ENCODE measurements at regions not wholly inside any gene's neighbourhood (a gene's known extent, or its start where the extent isn't known, plus 50 kb on each side); places are given as distances from the start of the nearest gene placed in this dataset.

DNA sequence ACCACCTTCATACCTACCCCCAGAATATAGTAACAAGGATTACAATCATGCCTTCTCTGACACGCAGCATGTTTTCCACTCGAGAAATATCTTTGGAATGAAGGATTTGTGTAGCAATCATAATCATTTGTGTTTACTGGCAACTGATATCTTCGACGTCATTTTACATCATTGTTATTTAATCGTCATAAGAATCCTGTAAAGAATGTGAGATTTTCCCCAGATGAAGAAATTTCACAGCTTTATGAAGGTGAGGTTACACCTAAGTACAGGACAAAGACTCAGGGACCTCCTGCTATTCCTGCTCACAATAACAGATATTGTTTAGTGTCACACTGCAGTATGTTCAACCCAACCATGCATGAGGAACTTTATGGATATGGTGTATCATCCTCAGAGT, 198.2 kb upstream of the LDB2 start:
- Histone ChIP-seq H3K4me1 (ENCODE audit: control extremely low read depth in 1 of 4, control insufficient read depth in 4 of 4, insufficient read depth in 4 of 4, low read length in 3 of 4) (no peaks in the 10 kb centered on the region), H3K27ac (ENCODE audit: insufficient read depth in 1 of 2, low read depth in 1 of 2, low read length in 2 of 2, poor library complexity in 1 of 2, severe bottlenecking in 2 of 2) (no peak overlapping the region), H3K4me3 (ENCODE audit: control insufficient read depth in 1 of 7, extremely low read depth in 1 of 7, insufficient read depth in 4 of 7, low read depth in 2 of 7, low read length in 6 of 7) (no peak overlapping the region), H3K27me3 (replicated peaks in 2 of 5; ENCODE audit: control insufficient read depth in 4 of 5, insufficient read depth in 5 of 5, low read length in 4 of 5) (peaks cover 0 to 5% (median 0%) of the 10 kb centered on the region in 5 experiments), H3K9me3 (ENCODE audit: control extremely low read depth in 1 of 5, control insufficient read depth in 4 of 5, insufficient read depth in 2 of 5, low read depth in 1 of 5, low read length in 4 of 5) (no peaks in the 10 kb centered on the region), H3K36me3 (ENCODE audit: control insufficient read depth in 4 of 4, insufficient read depth in 4 of 4, low read length in 3 of 4) (no peaks in the 10 kb centered on the region)
- 93% methylated on average over 3 of the region's 5 CpGs for WGBS (ENCODE audit: insufficient coverage)
- ChIA-PET CTCF (no interaction called here), POLR2A (no interaction called here)
- no peak for DNase-seq

DNA sequence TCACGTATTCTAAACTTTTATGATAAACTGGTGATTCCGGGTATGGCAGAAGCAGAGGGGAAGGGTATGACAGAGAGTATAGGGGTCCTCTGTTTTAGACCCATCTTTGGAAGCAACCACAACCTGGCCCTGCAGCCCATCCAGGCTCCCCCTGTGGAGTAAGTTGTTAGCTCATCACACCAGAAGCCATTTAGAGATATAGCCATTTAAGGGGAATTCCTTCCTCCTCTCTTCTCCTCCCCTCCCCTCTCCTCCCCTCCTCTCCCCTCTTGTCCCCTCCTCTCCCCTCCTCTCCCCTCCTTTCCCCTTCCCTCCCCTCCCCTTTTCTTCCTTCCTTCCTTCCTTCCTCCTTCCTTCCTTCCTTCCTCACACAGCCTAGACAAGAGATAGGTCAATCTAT, 197.3 kb upstream of the LDB2 start:
- Histone ChIP-seq H3K4me3 (ENCODE audit: control insufficient read depth in 1 of 7, extremely low read depth in 1 of 7, insufficient read depth in 4 of 7, low read depth in 2 of 7, low read length in 6 of 7) (no peak overlapping the region), H3K4me1 (ENCODE audit: control extremely low read depth in 1 of 4, control insufficient read depth in 4 of 4, insufficient read depth in 4 of 4, low read length in 3 of 4) (no peaks in the 10 kb centered on the region), H3K9me3 (ENCODE audit: control extremely low read depth in 1 of 5, control insufficient read depth in 4 of 5, insufficient read depth in 2 of 5, low read depth in 1 of 5, low read length in 4 of 5) (no peaks in the 10 kb centered on the region), H3K27ac (ENCODE audit: insufficient read depth in 1 of 2, low read depth in 1 of 2, low read length in 2 of 2, poor library complexity in 1 of 2, severe bottlenecking in 2 of 2) (no peak overlapping the region), H3K36me3 (ENCODE audit: control insufficient read depth in 4 of 4, insufficient read depth in 4 of 4, low read length in 3 of 4) (no peaks in the 10 kb centered on the region), H3K27me3 (replicated peaks in 2 of 5; ENCODE audit: control insufficient read depth in 4 of 5, insufficient read depth in 5 of 5, low read length in 4 of 5) (peaks cover 0 to 5% (median 0%) of the 10 kb centered on the region in 5 experiments)
- DNase-seq, result no peak
- ChIA-PET POLR2A (no interaction called here), CTCF (no interaction called here)
- 85% methylated on average over 2 of the region's 2 CpGs for WGBS (ENCODE audit: insufficient coverage)

DNA sequence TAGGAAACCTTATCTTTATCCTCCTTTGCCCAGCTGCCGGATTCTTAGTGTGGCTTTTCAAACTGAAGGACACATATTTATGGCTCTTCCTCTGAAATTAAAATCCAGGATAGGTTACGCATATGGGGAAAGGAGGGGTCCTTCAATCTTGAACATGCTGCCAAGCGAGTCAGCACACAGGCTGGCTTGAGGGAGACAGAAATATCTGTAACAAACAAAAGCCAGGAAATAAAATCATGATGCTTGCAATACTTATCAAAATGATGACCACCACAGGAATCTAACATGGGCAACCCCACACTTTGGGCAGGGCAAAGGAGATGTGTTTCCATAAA, 196.4 kb upstream of the LDB2 start:
- Histone ChIP-seq H3K36me3 (ENCODE audit: control insufficient read depth in 4 of 4, insufficient read depth in 4 of 4, low read length in 3 of 4) (no peaks in the 10 kb centered on the region), H3K27me3 (replicated peaks in 2 of 5; ENCODE audit: control insufficient read depth in 4 of 5, insufficient read depth in 5 of 5, low read length in 4 of 5) (peaks cover 0 to 5% (median 0%) of the 10 kb centered on the region in 5 experiments), H3K9me3 (ENCODE audit: control extremely low read depth in 1 of 5, control insufficient read depth in 4 of 5, insufficient read depth in 2 of 5, low read depth in 1 of 5, low read length in 4 of 5) (no peaks in the 10 kb centered on the region), H3K27ac (ENCODE audit: insufficient read depth in 1 of 2, low read depth in 1 of 2, low read length in 2 of 2, poor library complexity in 1 of 2, severe bottlenecking in 2 of 2) (no peak overlapping the region), H3K4me3 (ENCODE audit: control insufficient read depth in 1 of 7, extremely low read depth in 1 of 7, insufficient read depth in 4 of 7, low read depth in 2 of 7, low read length in 6 of 7) (no peak overlapping the region), H3K4me1 (ENCODE audit: control extremely low read depth in 1 of 4, control insufficient read depth in 4 of 4, insufficient read depth in 4 of 4, low read length in 3 of 4) (no peaks in the 10 kb centered on the region)
- ChIA-PET POLR2A (no interaction called here), CTCF (no interaction called here)
- DNase-seq, result no peak
- WGBS (ENCODE audit: insufficient coverage), result 26% methylated on average over 2 of the region's 3 CpGs

DNA sequence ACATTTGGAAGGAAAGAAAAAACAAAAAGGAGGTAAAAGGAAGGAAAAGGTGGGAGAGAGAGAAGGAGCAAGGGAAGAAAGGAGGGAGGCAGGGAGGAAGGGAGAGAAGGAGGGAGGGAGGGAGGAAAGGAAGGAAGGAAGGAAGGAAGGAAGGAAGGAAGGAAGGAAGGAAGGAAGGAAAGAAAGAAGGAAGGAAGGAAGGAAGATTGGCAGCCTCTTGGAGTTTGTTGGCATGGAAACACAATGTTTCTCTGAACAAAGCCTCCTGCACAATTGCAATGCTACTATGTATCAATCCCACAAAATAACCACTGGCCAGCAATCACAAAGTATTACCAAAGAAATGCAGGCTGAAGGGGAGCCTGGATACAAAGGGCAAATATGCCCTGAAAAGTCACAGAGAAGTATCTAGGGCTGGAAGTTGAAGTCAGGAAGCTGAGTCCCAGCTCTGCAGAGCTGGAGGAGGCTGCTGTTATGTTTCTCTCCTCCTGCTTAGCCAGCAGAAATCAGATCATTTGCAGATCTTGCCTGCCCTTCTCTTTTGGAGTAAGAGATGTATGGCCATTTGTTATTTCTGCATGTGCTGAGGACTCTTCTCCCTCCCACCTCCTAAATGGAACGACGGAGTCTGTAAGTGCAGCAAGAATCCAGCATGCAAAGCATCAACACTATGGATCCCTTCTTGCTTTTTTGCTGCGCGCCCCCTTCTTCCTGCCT, 195.9 kb upstream of the LDB2 start:
- Histone ChIP-seq H3K9me3 (ENCODE audit: control extremely low read depth in 1 of 5, control insufficient read depth in 4 of 5, insufficient read depth in 2 of 5, low read depth in 1 of 5, low read length in 4 of 5) (no peaks in the 10 kb centered on the region), H3K27me3 (replicated peaks in 2 of 5; ENCODE audit: control insufficient read depth in 4 of 5, insufficient read depth in 5 of 5, low read length in 4 of 5) (peaks cover 0 to 5% (median 0%) of the 10 kb centered on the region in 5 experiments), H3K4me1 (ENCODE audit: control extremely low read depth in 1 of 4, control insufficient read depth in 4 of 4, insufficient read depth in 4 of 4, low read length in 3 of 4) (no peaks in the 10 kb centered on the region), H3K27ac (ENCODE audit: insufficient read depth in 1 of 2, low read depth in 1 of 2, low read length in 2 of 2, poor library complexity in 1 of 2, severe bottlenecking in 2 of 2) (no peak overlapping the region), H3K4me3 (ENCODE audit: control insufficient read depth in 1 of 7, extremely low read depth in 1 of 7, insufficient read depth in 4 of 7, low read depth in 2 of 7, low read length in 6 of 7) (no peak overlapping the region), H3K36me3 (ENCODE audit: control insufficient read depth in 4 of 4, insufficient read depth in 4 of 4, low read length in 3 of 4) (no peaks in the 10 kb centered on the region)
- no peak for DNase-seq
- ChIA-PET CTCF (no interaction called here), POLR2A (no interaction called here)
- 3% methylated on average over 4 of the region's 4 CpGs for WGBS (ENCODE audit: insufficient coverage)

DNA sequence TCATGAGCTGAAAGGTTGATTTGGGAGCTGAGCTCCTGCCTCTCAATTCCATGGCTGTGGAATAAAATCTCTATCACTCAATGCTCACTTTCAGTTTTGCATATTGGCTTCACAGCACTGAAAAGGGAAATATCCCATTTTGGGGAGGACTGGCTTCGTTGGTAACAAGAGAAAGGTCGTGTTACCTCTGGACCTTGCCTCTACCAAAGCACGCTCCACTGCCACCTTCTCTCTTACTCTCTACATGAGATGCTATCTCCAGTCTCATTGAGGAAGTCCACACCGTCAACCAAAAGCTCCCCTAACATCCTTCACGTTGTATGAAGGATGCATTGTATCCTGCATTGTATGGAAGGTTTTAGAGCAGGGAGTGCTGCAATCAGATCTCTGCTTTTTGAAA, 195.0 kb upstream of the LDB2 start:
- WGBS (ENCODE audit: insufficient coverage), result no CpG with 5 or more reads among the region's 5 CpGs
- no peak overlapping the region for H3K27ac ChIP-seq (ENCODE audit: insufficient read depth in 1 of 2, low read depth in 1 of 2, low read length in 2 of 2, poor library complexity in 1 of 2, severe bottlenecking in 2 of 2)

DNA sequence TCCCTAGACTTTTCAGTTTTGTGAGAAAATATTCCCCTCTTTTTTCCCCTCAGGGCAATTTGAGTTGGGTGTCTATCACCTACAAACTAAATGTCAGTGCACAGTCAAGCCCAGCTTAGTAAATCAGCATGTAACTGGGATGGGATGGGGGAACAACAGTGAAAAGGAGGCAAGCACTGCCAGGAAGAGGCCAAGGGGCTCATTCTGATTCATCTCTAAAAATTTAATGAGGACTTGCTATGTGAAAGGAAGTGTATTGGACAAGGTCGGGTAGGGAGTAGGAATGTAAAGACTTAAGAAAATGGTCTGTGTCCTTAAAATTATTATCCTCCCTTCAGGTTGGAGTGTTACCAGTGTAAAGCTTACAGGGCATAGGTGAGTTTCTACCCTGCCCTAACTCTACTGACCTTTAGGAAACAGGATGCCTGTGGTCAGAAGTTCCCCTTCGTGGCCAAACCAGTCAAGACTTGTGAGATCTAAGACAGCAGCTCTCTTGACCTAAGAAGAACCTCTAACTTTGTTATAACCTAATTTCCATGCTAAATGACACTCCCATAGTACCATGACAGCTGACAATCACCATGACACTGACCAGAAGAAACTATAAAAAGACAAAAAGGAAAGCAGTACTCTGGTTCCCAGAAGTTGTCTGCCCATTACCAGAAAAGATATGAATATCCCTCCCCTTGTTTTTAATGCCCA, 194.4 kb upstream of the LDB2 start:
- no peak overlapping the region for H3K4me3 ChIP-seq (ENCODE audit: control insufficient read depth in 1 of 7, extremely low read depth in 1 of 7, insufficient read depth in 4 of 7, low read depth in 2 of 7, low read length in 6 of 7)
- H3K36me3 ChIP-seq (ENCODE audit: control insufficient read depth in 4 of 4, insufficient read depth in 4 of 4, low read length in 3 of 4), result no peaks in the 10 kb centered on the region
- H3K9me3 ChIP-seq (ENCODE audit: control extremely low read depth in 1 of 5, control insufficient read depth in 4 of 5, insufficient read depth in 2 of 5, low read depth in 1 of 5, low read length in 4 of 5), result no peaks in the 10 kb centered on the region
- 0% methylated on average over 1 of the region's 2 CpGs for WGBS (ENCODE audit: insufficient coverage)
- no peak for DNase-seq
- POLR2A ChIA-PET, result no interaction called here
- no peak overlapping the region for H3K27ac ChIP-seq (ENCODE audit: insufficient read depth in 1 of 2, low read depth in 1 of 2, low read length in 2 of 2, poor library complexity in 1 of 2, severe bottlenecking in 2 of 2)
- no peaks in the 10 kb centered on the region for H3K4me1 ChIP-seq (ENCODE audit: control extremely low read depth in 1 of 4, control insufficient read depth in 4 of 4, insufficient read depth in 4 of 4, low read length in 3 of 4)
- CTCF ChIA-PET, result no interaction called here
- H3K27me3 ChIP-seq (replicated peaks in 2 of 5; ENCODE audit: control insufficient read depth in 4 of 5, insufficient read depth in 5 of 5, low read length in 4 of 5), result peaks cover 0 to 5% (median 0%) of the 10 kb centered on the region in 5 experiments

More for the DNA sequence above, 195.0 kb upstream of the LDB2 start:
- Histone ChIP-seq H3K4me3 (ENCODE audit: control insufficient read depth in 1 of 7, extremely low read depth in 1 of 7, insufficient read depth in 4 of 7, low read depth in 2 of 7, low read length in 6 of 7) (no peak overlapping the region), H3K9me3 (ENCODE audit: control extremely low read depth in 1 of 5, control insufficient read depth in 4 of 5, insufficient read depth in 2 of 5, low read depth in 1 of 5, low read length in 4 of 5) (no peaks in the 10 kb centered on the region), H3K27me3 (replicated peaks in 2 of 5; ENCODE audit: control insufficient read depth in 4 of 5, insufficient read depth in 5 of 5, low read length in 4 of 5) (peaks cover 0 to 5% (median 0%) of the 10 kb centered on the region in 5 experiments), H3K36me3 (ENCODE audit: control insufficient read depth in 4 of 4, insufficient read depth in 4 of 4, low read length in 3 of 4) (no peaks in the 10 kb centered on the region), H3K4me1 (ENCODE audit: control extremely low read depth in 1 of 4, control insufficient read depth in 4 of 4, insufficient read depth in 4 of 4, low read length in 3 of 4) (no peaks in the 10 kb centered on the region)
- ChIA-PET POLR2A (no interaction called here), CTCF (no interaction called here)
- DNase-seq, result no peak

DNA sequence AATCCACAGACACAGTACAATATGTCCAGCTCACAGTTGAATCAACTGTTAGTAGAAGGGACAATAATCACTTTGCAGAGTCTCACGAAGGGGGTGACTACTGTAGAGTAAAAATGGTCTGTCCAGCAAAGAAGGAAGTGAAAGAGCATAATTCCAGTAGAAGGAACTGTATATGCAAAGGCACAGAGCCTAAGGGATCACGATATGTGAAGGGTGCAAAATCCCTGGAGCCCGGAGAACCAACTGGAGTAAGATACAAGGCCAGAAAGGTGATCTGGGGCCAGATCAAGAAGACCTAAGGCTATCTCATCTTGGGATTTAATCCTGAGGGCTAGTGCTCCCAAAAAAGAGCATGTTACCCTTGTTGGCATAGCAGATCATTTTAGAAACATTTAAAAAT, 192.7 kb upstream of the LDB2 start:
- Histone ChIP-seq H3K27me3 (replicated peaks in 2 of 5; ENCODE audit: control insufficient read depth in 4 of 5, insufficient read depth in 5 of 5, low read length in 4 of 5) (peaks cover 0 to 4% (median 0%) of the 10 kb centered on the region in 5 experiments), H3K36me3 (ENCODE audit: control insufficient read depth in 4 of 4, insufficient read depth in 4 of 4, low read length in 3 of 4) (no peaks in the 10 kb centered on the region), H3K27ac (ENCODE audit: insufficient read depth in 1 of 2, low read depth in 1 of 2, low read length in 2 of 2, poor library complexity in 1 of 2, severe bottlenecking in 2 of 2) (no peak overlapping the region), H3K4me1 (ENCODE audit: control extremely low read depth in 1 of 4, control insufficient read depth in 4 of 4, insufficient read depth in 4 of 4, low read length in 3 of 4) (no peaks in the 10 kb centered on the region), H3K9me3 (ENCODE audit: control extremely low read depth in 1 of 5, control insufficient read depth in 4 of 5, insufficient read depth in 2 of 5, low read depth in 1 of 5, low read length in 4 of 5) (no peaks in the 10 kb centered on the region), H3K4me3 (ENCODE audit: control insufficient read depth in 1 of 7, extremely low read depth in 1 of 7, insufficient read depth in 4 of 7, low read depth in 2 of 7, low read length in 6 of 7) (no peak overlapping the region)
- WGBS (ENCODE audit: insufficient coverage), result 94% methylated on average over 3 of the region's 3 CpGs
- CTCF ChIA-PET, result no interaction called here
- POLR2A ChIA-PET, result no interaction called here
- no peak for DNase-seq
